AG09309 (cell line): ENCODE measurements at regions not wholly inside any gene's neighbourhood (a gene's known extent, or its start where the extent isn't known, plus 50 kb on each side); places are given as distances from the start of the nearest gene placed in this dataset.

ENCODE experiments used
- DNase-seq: peaks from one replicate; pipeline ENCODE4 v3.0.0-alpha.2; 2010; ENCODE audit warnings: low read depth
- H3K4me3 ChIP-seq: 2 replicates; pipeline ENCODE4 v1.5.1; 2011; ENCODE audit warnings: mild to moderate bottlenecking, low read depth, low read length, moderate library complexity; ENCODE audit not compliant: control insufficient read depth
- CTCF ChIP-seq: IDR thresholded peaks from 2 replicates; pipeline ENCODE4 v1.5.1; 2011; ENCODE audit warnings: mild to moderate bottlenecking, low read depth, low read length, inconsistent platforms; ENCODE audit not compliant: insufficient read depth, control insufficient read depth; ENCODE audit errors: missing control alignments

DNA sequence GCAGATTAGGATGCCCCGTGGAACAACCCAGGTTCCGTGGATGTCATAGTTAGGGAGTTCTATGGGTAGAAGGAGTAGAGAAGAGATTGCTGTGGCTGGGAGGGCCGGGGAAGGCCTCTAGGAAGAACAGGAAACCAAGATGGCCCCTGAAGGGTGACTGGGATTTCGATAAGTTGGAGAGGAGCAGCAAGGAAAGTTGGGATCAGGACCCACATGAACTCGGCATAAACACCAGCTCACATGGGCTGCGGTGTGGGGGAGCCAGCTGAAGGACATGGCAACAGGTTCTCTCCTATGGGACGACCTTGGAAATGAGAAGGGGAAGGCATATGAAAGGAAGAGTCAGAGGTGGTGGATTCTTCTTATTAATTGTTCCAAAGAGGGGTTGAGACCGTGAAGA is 333.7 kb upstream of the SHH start:
- DNase-seq = no peak
- H3K4me3 ChIP-seq = no peak overlapping the region
- no peak for TF ChIP-seq CTCF

- TF ChIP-seq CTCF = no peak
- no peak overlapping the region for H3K4me3 ChIP-seq
- DNase-seq = no peak
Measured at GRCh38 chr7:156145184-156145583, 332.9 kb upstream of the SHH start.

GRCh38 chr7:156143683-156144082 is 331.4 kb upstream of the SHH start:
- no peak for TF ChIP-seq CTCF
- H3K4me3 ChIP-seq = no peak overlapping the region
- no peak for DNase-seq

DNA sequence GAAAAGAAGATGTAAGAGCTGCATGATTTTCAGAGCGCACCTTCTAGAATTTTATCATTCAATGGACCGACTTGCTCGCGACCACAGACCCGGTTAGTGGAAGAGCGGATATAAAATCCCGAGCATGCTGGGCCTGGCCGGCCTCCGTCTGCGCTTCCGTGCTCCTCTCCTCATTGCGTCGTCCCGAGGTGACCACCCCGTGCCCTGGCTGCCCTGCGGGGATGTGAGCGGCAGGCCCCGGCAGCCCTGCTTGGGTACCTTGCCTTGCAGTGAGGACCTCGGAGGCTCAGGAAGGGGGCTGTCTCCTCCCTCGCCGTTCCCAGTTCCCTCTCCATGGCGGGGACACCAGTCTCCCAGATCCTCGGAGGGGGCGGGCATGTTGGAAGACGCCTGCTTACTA is 330.9 kb upstream of the SHH start:
- H3K4me3 ChIP-seq = no peak overlapping the region
- no peak for TF ChIP-seq CTCF
- DNase-seq = no peak

- no peak for DNase-seq
- no peak overlapping the region for H3K4me3 ChIP-seq
Measured at GRCh38 chr7:156141941-156142340, 329.7 kb upstream of the SHH start.

DNA sequence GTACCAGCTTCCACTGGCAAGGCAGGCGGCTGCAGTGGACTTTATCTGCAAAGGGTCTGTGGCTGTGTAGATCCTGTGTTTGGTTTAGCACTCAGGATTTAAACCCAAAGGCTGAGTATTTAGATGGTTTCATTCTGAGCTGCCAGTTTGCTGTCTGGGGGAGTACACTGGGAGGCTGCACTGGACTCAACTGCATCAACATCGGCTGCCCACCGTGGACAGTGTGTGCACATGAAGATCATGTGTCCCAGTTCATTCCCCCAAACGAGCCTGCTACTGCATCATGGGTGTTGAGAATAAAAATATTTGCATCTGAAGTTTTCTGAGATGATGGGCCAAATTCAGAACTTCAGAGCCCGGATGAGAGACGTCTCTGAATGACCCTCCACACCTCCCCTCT is 328.6 kb upstream of the SHH start:
- no peak for DNase-seq
- no peak overlapping the region for H3K4me3 ChIP-seq
- TF ChIP-seq CTCF = no peak

More at GRCh38 chr7:156141941-156142340, 329.7 kb upstream of the SHH start:
- no peak for TF ChIP-seq CTCF

DNA sequence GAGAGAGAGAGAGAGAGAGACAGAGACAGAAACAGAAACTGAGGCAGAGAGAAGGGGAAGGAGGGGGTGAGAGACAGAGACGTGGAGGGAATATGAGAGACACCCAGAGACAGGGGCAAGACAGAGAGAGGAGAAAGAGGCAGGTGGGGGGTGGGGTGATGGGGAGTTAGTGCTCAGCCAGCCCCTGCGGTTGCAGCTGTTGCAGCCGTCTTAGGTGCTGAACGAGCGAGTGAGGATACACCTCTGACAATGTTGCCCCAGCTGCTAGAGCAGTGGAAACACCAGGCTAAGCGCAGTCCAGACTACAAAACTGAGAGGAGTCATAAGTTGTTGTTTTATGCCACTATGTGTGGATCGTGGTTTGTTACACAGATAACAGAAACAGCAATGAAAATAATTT is 328.2 kb upstream of the SHH start:
- no peak for DNase-seq
- TF ChIP-seq CTCF = no peak
- H3K4me3 ChIP-seq = no peak overlapping the region
